Retinal pigment epithelial cell (primary cell): ENCODE measurements at regions not wholly inside any gene's neighbourhood (a gene's known extent, or its start where the extent isn't known, plus 50 kb on each side); places are given as distances from the start of the nearest gene placed in this dataset.

ENCODE experiments used
- DNase-seq: peaks from one replicate; pipeline ENCODE4 v3.0.0-alpha.2; 2010; ENCODE audit warnings: low read depth
- H3K4me3 ChIP-seq: 2 replicates; pipeline ENCODE4 v1.5.1; 2011; ENCODE audit warnings: mild to moderate bottlenecking, low read length, control low read depth, moderate library complexity
- TF ChIP-seq, protein P1 (sequence below): conservative IDR thresholded peaks from 2 replicates; pipeline ENCODE4 v1.5.1; 2011; ENCODE audit warnings: low read depth, low read length, control low read depth, inconsistent platforms

DNA sequence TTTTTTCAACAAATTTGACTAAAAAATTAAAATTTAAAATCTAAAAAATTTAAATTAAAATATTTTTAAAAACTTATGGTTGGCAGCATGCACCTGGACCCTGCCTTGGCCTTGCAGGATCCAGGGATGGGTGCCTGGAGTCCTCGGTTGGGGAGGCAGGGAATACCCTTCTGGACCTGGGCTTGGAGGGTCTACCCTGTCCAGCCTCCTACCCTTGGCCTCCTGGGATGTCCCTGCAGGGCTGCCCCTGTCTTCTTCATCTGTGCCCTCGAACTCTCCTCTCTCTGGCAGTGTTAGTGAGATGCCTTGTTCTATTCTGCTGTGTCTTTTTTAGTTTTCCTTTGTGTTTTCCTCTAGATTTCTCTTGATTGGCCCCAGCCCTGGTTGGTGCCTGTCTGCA lies 68.9 kb upstream of the HAAO start:
- H3K4me3 ChIP-seq = no peak overlapping the region
- TF ChIP-seq, protein P1, sequence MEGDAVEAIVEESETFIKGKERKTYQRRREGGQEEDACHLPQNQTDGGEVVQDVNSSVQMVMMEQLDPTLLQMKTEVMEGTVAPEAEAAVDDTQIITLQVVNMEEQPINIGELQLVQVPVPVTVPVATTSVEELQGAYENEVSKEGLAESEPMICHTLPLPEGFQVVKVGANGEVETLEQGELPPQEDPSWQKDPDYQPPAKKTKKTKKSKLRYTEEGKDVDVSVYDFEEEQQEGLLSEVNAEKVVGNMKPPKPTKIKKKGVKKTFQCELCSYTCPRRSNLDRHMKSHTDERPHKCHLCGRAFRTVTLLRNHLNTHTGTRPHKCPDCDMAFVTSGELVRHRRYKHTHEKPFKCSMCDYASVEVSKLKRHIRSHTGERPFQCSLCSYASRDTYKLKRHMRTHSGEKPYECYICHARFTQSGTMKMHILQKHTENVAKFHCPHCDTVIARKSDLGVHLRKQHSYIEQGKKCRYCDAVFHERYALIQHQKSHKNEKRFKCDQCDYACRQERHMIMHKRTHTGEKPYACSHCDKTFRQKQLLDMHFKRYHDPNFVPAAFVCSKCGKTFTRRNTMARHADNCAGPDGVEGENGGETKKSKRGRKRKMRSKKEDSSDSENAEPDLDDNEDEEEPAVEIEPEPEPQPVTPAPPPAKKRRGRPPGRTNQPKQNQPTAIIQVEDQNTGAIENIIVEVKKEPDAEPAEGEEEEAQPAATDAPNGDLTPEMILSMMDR = no peak
- no peak for DNase-seq

DNA sequence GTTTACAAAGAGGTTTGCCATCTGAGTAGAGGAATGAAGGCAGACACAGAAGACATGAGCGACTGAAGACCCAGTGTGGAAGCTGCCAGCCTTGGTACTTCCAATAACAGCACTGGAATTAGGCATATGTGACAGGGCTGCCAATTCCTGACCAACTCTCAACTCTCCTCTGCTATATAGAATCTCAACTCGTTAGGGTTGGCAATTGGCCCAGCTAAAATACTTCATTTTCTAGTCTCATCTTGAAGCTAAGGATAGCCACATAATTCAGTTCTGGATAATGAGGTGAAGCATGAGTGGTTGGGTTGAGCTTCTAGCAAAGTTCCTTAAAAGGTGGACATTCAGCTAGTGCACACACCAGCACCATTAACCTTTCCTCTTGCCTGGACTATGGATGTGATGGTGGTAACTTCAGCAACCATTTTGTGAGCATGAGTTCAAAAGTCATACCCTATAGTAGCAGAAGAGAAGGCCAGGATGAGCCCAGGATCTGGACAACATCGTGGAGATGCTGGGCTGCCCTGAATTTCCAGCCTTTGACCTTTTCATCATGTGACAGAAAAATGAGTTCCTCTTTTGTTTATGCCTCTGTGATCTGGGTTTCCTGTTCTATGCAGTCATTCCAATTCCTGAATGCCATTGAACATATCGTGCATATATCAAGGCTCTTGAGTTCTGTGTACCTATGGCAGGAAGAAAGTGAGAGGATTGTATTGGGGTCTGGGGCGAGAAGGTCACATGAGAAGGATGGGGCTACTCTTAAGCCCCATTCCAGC lies 68.1 kb upstream of the HAAO start:
- H3K4me3 ChIP-seq = no peak overlapping the region
- no peak for DNase-seq
- TF ChIP-seq, protein P1 = no peak

DNA sequence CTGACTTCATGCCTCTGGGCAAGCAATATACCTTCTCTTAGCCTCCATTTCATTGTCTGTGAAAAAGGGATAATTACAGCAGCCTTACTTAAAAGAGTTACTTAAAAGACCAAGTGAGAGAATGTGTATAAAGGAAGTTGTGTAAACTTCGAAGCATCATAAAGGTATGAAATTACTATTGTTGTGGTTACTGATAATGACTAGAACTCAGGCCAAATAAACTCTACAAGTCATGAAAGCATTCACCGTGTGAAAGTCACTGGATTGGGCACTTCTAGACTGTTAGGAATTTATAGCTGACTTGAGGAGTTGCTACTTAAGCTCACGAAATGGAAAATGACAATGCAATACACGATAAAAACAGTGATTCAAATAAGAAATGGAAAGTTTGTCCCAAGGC lies 67.4 kb upstream of the HAAO start:
- H3K4me3 ChIP-seq = no peak overlapping the region
- TF ChIP-seq, protein P1 = no peak
- DNase-seq = peak; percentile 68

DNA sequence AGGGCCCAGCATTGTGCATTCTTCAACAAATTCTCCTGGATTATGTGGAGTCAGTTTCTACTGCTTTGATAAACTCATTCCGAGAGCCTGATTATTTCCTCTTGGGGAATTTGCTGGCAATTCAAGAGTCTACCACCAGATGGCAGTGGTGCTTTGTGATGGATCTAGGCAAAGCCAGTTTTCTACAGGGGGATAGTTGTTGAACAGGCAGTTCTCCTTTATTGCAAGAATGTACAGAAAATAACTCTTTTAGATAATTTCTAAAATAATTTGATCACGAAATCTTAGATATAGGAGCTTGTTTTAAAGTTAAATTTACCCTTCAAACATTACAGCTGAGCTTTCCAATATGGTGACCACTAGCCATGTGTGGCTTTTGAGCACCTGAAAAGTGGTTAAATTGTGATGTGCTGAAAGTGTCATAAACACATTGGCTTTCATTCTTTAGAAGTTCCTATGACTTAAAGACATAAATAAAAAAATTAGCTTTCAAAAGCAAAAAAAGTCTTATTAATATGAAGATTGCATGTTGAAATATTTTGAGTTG lies 66.7 kb upstream of the HAAO start:
- no peak overlapping the region for H3K4me3 ChIP-seq
- DNase-seq = peak; percentile 52
- TF ChIP-seq, protein P1 = peak; percentile 96

DNA sequence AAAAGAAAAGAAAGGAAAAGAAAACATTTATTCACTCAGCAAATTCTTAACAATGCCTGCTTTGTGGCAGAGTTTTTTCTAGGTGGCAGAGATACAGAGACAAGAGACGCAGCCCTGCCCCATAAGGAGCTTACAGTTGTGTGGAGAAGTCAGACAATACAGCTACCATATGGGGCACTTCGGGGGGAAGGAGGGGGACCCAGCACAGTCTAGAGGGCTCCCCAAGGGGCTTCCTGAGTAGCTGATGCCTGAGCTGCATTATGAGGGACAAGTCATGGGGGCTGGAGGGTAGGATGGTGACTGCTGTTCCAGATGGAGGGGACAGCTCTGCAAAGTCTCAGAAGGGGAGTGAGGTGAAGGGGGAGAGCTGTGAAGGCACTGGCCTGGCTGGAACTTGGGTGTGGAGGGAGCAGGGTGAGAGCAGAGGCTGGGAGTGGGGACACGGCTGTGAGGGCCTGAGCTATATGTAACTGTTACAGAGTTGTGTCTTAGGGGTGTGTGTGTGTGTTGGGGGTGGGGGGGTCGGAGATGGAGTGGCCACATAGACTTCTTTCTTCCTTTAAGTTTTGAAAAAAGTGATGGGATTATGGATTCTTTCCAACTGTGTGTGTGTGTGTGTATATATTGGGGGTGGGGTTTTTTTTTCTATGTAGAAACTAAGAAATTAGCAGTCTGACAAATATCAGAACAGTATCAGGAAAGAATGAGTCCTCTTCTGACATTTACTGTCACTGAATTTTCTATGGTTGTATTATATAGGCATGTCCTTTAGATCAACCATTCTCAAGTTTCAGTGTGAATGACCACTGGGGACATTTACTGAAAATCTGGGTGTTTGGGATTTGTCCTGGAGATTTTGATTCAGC lies 66.0 kb upstream of the HAAO start:
- H3K4me3 ChIP-seq = no peak overlapping the region
- TF ChIP-seq, protein P1 = no peak

DNA sequence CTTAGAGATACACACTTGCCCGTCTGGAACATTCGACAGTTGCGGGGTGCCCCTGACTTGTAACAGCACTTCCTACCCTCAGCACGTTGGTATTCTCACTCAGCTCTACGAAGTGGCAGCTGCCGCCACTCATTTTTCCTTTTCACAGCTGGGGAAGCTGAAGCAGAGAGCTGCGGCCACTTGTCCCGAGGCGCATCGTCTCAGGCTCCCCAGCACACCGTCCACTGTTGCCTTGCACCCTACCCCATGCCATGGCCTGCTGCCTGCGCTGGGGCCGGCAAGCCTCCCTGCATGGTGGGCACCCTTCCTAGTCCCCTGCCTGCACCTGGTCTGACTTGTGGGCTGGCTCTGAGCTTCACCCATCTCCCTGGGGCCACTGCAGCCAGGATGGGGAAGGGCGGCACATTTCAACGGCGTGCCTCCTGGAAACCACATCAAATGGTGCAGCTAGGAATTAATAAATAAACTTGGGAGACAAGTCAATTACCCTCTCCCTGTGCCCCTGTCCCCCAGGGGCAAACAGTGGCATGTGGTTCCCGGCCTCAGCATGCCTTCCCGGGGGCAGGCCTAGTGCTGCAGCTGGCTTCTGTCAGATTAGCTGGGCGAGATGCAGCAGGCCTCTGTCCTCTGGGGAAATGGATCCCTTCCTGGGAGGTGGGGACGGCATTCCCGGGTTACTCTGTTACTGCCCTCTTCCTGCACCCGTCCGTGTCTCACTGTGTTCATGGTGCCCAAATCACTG lies 64.7 kb upstream of the HAAO start:
- TF ChIP-seq, protein P1 = no peak
- no peak overlapping the region for H3K4me3 ChIP-seq
- DNase-seq = no peak

More for the DNA sequence above, 66.0 kb upstream of the HAAO start:
- no peak for DNase-seq
